ENCODE measurements at regions not wholly inside any gene's neighbourhood (a gene's known extent, or its start where the extent isn't known, plus 50 kb on each side); places are given as distances from the start of the nearest gene placed in this dataset.

- Histone ChIP-seq H3K79me1 (ENCODE audit: insufficient read depth, low read depth, low read length, poor library complexity, severe bottlenecking) (no peaks in the 10 kb centered on the region), H2BK15ac (ENCODE audit: low read depth, low read length) (no peak overlapping the region), H2AFZ (ENCODE audit: low read length) (no peak overlapping the region), H3K14ac (ENCODE audit: insufficient read depth, low read length) (no peak overlapping the region), H3K4ac (ENCODE audit: low read depth, low read length) (no peak overlapping the region), H3K23ac (ENCODE audit: insufficient read length, low read depth, low read length) (no peak overlapping the region), H3K4me1 (ENCODE audit: insufficient read depth, low read length) (no peaks in the 10 kb centered on the region; the same call in 1 of the 2 replicates), H4K8ac (replicated peaks; ENCODE audit: insufficient read length, low read depth, low read length) (no peak overlapping the region), H3K23me2 (ENCODE audit: insufficient read length, low read depth, low read length, poor library complexity, severe bottlenecking) (no peaks in the 10 kb centered on the region), H2BK20ac (ENCODE audit: low read depth, low read length, poor library complexity, severe bottlenecking) (no peak overlapping the region), H3K4me2 (ENCODE audit: insufficient read depth, insufficient read length, low read length) (no peak overlapping the region), H4K5ac (ENCODE audit: insufficient read length, low read depth, low read length) (no peak overlapping the region), H3K27ac (ENCODE audit: insufficient read length, low read depth, low read length) (no peak overlapping the region), H3K9ac (ENCODE audit: extremely low read depth, insufficient read length, low read length) (no peak overlapping the region), H2AK5ac (ENCODE audit: insufficient read length, low read length) (no peak overlapping the region), H3K18ac (ENCODE audit: insufficient read length, low read depth, low read length) (no peak overlapping the region), H2BK120ac (ENCODE audit: low read depth, low read length, poor library complexity, severe bottlenecking) (no peak overlapping the region), H3K56ac (ENCODE audit: insufficient read length, low read depth, low read length) (no peak overlapping the region), H3T11ph (ENCODE audit: low read length) (no peak overlapping the region), H2BK5ac (ENCODE audit: insufficient read length, low read length) (no peak overlapping the region), H3K27me3 (ENCODE audit: insufficient read depth, low read length) (no peaks in the 10 kb centered on the region), H4K91ac (ENCODE audit: insufficient read length, low read depth, low read length) (no peak overlapping the region), H4K20me1 (ENCODE audit: control insufficient read depth, insufficient read depth, insufficient read length) (no peaks in the 10 kb centered on the region), H3K9me3 (ENCODE audit: control insufficient read depth, low read depth, low read length) (no peaks in the 10 kb centered on the region), H3K79me2 (ENCODE audit: insufficient read depth, low read length) (no peaks in the 10 kb centered on the region), H2BK12ac (ENCODE audit: insufficient read length, low read depth, low read length) (no peak overlapping the region)
- no peak for TF ChIP-seq CTCF (conservative IDR thresholded peaks at IDR 0.05)
- Mint-ChIP-seq H3K27ac (no peak overlapping the region), H3K36me3 (ENCODE audit: insufficient read depth in 1 of 3, low read depth in 3 of 3) (peaks cover 0 to 5% (median 0%) of the 10 kb centered on the region in 3 experiments; a peak in 2 of 7 replicates), H3K4me1 (peaks cover 3 to 6% of the 10 kb centered on the region in 2 experiments; a peak in 2 of 4 replicates), H3K9me3 (peaks cover 0 to 5% of the 10 kb centered on the region in 2 experiments; a peak in 3 of 5 replicates), H3K4me3 (no peak overlapping the region), H3K27me3 (ENCODE audit: low read depth) (no peaks in the 10 kb centered on the region; the same call in none of the 2 replicates)
- no CpG with 5 or more reads among the region's 3 CpGs for WGBS (ENCODE audit: extremely low coverage, insufficient read length, low lambda C conversion rate)
- DNase-seq, result no peak
Observed at GRCh38 chr2:48886919-48887318, 131.4 kb upstream of the LHCGR start.
